OCI-LY3 (cell line): ENCODE measurements at regions not wholly inside any gene's neighbourhood (a gene's known extent, or its start where the extent isn't known, plus 50 kb on each side); places are given as distances from the start of the nearest gene placed in this dataset.

Source experiments
- H2AFZ ChIP-seq: fragments of 200-600, 300-600 bp; shearing (Covaris generic); 2 replicates; pipeline ENCODE4 v1.6.0; 2014; ENCODE audit warnings: antibody characterized with exemption, low read depth, low read length
- H3K27ac ChIP-seq: fragments of 200-600, 300-600 bp; sonication (generic); 2 replicates; pipeline ENCODE4 v1.5.1; 2014; ENCODE audit warnings: mild to moderate bottlenecking, low read length, moderate library complexity, mixed read lengths
- H3K27me3 ChIP-seq: fragments of 200-600, 300-600 bp; sonication (generic); 2 replicates; pipeline ENCODE4 v1.6.1; 2014; ENCODE audit warnings: low read depth, low read length, mixed read lengths
- H3K36me3 ChIP-seq: fragments of 200-600, 300-600 bp; sonication (generic); replicated peaks from 2 replicates; pipeline ENCODE3; 2014; ENCODE audit warnings: low read depth, low read length, mixed read lengths
- H3K4me1 ChIP-seq: fragments of 300-600, 200-600 bp; sonication (generic); 2 replicates; pipeline ENCODE4 v1.6.1; 2014; ENCODE audit warnings: low read length, mixed read lengths
- H3K4me2 ChIP-seq: fragments of 200-600, 300-600 bp; sonication (generic); 2 replicates; pipeline ENCODE4 v1.6.1; 2014; ENCODE audit warnings: low read length, mixed read lengths
- H3K4me3 ChIP-seq: fragments of 300-600, 200-600 bp; sonication (generic); 2 replicates; pipeline ENCODE4 v1.5.1; 2014; ENCODE audit warnings: antibody characterized with exemption, mild to moderate bottlenecking, low read length, moderate library complexity
- H3K79me2 ChIP-seq: fragments of 300-600, 200-600 bp; shearing (Covaris generic); 2 replicates; pipeline ENCODE4 v1.6.1; 2014; ENCODE audit warnings: mild to moderate bottlenecking, low read length, mixed read lengths
- H3K9ac ChIP-seq: fragments of 300-600, 200-600 bp; shearing (Covaris generic); 2 replicates; pipeline ENCODE4 v1.6.0; 2014; ENCODE audit warnings: mild to moderate bottlenecking, low read length, moderate library complexity
- H3K9me3 ChIP-seq: fragments of 200-600, 300-600 bp; shearing (Covaris generic); 2 replicates; pipeline ENCODE4 v1.6.1; 2014; ENCODE audit warnings: low read length, mixed read lengths; ENCODE audit not compliant: insufficient read depth
- H4K20me1 ChIP-seq: fragments of 200-600, 300-600 bp; sonication (generic); 2 replicates; pipeline ENCODE4 v1.6.1; 2016; ENCODE audit warnings: low read length, mixed read lengths; ENCODE audit not compliant: insufficient read depth
- EZH2phosphoT487 ChIP-seq: fragments of 200-600 bp; shearing (Covaris generic); IDR thresholded peaks from 2 replicates; pipeline ENCODE4 v1.6.1; 2018; ENCODE audit warnings: antibody characterized with exemption, mixed run types, low read depth
- TF ChIP-seq, protein P1 (sequence below): fragments of 200-600, 300-600 bp; sonication (generic); IDR thresholded peaks from 2 replicates; pipeline ENCODE4 v1.5.1; 2014; ENCODE audit warnings: antibody characterized with exemption, low read length, low read depth

DNA sequence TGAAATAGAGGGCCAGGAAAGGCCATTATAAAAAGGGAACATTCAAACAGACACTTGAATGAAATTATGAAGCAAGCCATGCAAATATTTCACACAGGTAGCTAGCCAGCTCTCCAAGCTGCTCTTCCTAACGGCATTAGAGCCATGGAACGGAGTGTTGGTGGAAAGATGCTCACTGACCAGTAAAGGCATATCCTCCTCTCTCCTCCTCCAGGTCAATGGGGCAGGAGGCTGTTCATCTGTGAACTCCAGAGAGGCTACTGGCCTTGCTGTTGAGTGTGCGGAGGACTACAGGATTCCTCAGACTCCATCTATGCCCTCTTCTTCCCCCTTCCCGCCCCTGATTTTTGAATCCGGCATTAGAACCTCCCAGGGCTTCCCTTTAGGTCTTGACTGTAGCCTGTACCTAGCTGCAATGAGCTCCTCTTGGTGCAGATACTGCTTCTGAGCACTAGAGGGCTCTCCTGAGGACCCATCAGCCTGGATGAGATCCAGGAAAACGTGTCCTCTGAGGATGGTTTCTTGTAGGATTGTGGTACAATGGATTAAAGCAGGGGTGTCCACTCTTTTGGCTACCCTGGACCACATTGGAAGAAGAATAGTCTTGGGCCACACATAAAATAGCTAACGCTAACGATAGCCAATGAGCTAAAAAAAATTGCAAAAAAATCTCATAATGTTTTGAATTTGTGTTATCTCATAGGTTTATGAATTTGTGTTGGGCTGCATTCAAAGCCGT is 162.2 kb downstream of the SREK1 start:
- no peak overlapping the region for H2AFZ ChIP-seq
- no peaks in the 10 kb centered on the region for H4K20me1 ChIP-seq
- H3K27ac ChIP-seq = no peak overlapping the region
- H3K4me3 ChIP-seq = no peak overlapping the region
- H3K9me3 ChIP-seq = no peaks in the 10 kb centered on the region
- H3K4me2 ChIP-seq = peak overlapping the region; percentile 39
- no peaks in the 10 kb centered on the region for H3K79me2 ChIP-seq
- H3K36me3 ChIP-seq = no peaks in the 10 kb centered on the region
- no peaks in the 10 kb centered on the region for H3K4me1 ChIP-seq
- TF ChIP-seq, protein P1, sequence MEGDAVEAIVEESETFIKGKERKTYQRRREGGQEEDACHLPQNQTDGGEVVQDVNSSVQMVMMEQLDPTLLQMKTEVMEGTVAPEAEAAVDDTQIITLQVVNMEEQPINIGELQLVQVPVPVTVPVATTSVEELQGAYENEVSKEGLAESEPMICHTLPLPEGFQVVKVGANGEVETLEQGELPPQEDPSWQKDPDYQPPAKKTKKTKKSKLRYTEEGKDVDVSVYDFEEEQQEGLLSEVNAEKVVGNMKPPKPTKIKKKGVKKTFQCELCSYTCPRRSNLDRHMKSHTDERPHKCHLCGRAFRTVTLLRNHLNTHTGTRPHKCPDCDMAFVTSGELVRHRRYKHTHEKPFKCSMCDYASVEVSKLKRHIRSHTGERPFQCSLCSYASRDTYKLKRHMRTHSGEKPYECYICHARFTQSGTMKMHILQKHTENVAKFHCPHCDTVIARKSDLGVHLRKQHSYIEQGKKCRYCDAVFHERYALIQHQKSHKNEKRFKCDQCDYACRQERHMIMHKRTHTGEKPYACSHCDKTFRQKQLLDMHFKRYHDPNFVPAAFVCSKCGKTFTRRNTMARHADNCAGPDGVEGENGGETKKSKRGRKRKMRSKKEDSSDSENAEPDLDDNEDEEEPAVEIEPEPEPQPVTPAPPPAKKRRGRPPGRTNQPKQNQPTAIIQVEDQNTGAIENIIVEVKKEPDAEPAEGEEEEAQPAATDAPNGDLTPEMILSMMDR = peak; percentile 66
- no peak for TF ChIP-seq EZH2phosphoT487
- H3K27me3 ChIP-seq = peaks cover 9% of the 10 kb centered on the region; the same call in 1 of the 2 replicates
- no peak overlapping the region for H3K9ac ChIP-seq

GRCh38 chr5:66306844-66307315 is 162.8 kb downstream of the SREK1 start:
- Histone ChIP-seq H3K27me3 (peaks cover 9% of the 10 kb centered on the region; the same call in 1 of the 2 replicates), H3K79me2 (no peaks in the 10 kb centered on the region), H3K27ac (no peak overlapping the region), H3K4me3 (no peak overlapping the region), H3K4me1 (no peaks in the 10 kb centered on the region), H3K36me3 (no peaks in the 10 kb centered on the region), H3K9ac (no peak overlapping the region), H3K9me3 (no peaks in the 10 kb centered on the region), H3K4me2 (peak overlapping the region; percentile 39; the same call in 1 of the 2 replicates), H2AFZ (no peak overlapping the region), H4K20me1 (no peaks in the 10 kb centered on the region)
- TF ChIP-seq EZH2phosphoT487 = no peak
- TF ChIP-seq, protein P1 = no peak

- Histone ChIP-seq H3K4me1 (no peaks in the 10 kb centered on the region), H3K9ac (no peak overlapping the region), H3K36me3 (no peaks in the 10 kb centered on the region), H2AFZ (no peak overlapping the region), H3K4me3 (no peak overlapping the region), H4K20me1 (no peaks in the 10 kb centered on the region), H3K9me3 (no peaks in the 10 kb centered on the region), H3K79me2 (no peaks in the 10 kb centered on the region), H3K4me2 (no peak overlapping the region), H3K27me3 (peaks cover 9% of the 10 kb centered on the region; the same call in 1 of the 2 replicates), H3K27ac (no peak overlapping the region)
- TF ChIP-seq, protein P1 = peak; percentile 76
- TF ChIP-seq EZH2phosphoT487 = no peak
These were observed 163.6 kb downstream of the SREK1 start for GRCh38 chr5:66307647-66308241.

DNA sequence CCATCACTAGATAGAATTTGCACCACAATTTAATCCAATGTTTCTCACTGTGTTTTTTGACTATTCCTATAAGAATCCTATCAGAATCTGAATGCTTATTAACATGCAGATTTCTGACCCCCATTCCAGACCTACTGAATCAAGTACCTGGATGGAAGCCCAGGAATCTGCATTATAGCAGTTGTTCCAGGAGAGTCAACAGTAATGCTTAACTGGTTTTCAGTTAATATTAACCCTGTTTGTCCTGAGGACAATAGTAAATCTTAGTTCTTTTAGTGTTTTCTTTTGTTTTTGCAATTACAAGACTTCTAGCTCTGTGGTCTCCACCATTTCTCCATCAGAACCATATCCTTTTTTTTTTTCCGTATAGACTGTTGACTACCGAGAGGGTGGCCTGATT is 168.2 kb downstream of the SREK1 start:
- no peaks in the 10 kb centered on the region for H3K27me3 ChIP-seq
- no peak overlapping the region for H2AFZ ChIP-seq
- no peak overlapping the region for H3K27ac ChIP-seq
- H4K20me1 ChIP-seq = no peaks in the 10 kb centered on the region
- no peaks in the 10 kb centered on the region for H3K36me3 ChIP-seq
- H3K79me2 ChIP-seq = no peaks in the 10 kb centered on the region
- no peak overlapping the region for H3K9ac ChIP-seq
- no peaks in the 10 kb centered on the region for H3K4me1 ChIP-seq
- no peak overlapping the region for H3K4me3 ChIP-seq
- TF ChIP-seq EZH2phosphoT487 = no peak
- TF ChIP-seq, protein P1 = no peak
- no peak overlapping the region for H3K4me2 ChIP-seq
- H3K9me3 ChIP-seq = no peaks in the 10 kb centered on the region
